ENCODE measurements at regions not wholly inside any gene's neighbourhood (a gene's known extent, or its start where the extent isn't known, plus 50 kb on each side); places are given as distances from the start of the nearest gene placed in this dataset.
A peak's percentile ranks its signal among the peaks of the same experiment; 100 is the strongest.

DNA sequence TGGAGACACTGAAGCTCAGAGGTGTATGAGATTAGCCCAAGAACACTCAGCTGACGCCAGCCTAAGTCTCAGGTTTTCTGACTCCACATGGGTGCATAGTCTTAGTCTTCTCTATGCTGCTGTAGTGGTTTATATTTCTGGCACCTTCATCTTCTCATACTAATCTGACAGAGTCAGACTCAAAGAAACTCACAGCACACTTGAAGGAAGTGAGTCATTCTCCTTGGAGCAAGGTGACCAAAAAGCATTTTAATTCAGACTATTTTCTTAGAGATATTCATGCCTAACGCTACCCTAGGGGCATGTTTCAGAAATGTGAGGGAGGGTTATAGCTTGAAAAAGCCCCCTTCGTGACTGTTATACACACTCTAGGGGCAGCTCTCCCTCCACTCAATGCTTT lies 775.3 kb upstream of the ARPP21 start (continued):
- TF ChIP-seq, protein P1, sequence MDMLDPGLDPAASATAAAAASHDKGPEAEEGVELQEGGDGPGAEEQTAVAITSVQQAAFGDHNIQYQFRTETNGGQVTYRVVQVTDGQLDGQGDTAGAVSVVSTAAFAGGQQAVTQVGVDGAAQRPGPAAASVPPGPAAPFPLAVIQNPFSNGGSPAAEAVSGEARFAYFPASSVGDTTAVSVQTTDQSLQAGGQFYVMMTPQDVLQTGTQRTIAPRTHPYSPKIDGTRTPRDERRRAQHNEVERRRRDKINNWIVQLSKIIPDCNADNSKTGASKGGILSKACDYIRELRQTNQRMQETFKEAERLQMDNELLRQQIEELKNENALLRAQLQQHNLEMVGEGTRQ (CRISPR knock-in tag; IDR thresholded peaks at IDR 0.05): no peak

DNA sequence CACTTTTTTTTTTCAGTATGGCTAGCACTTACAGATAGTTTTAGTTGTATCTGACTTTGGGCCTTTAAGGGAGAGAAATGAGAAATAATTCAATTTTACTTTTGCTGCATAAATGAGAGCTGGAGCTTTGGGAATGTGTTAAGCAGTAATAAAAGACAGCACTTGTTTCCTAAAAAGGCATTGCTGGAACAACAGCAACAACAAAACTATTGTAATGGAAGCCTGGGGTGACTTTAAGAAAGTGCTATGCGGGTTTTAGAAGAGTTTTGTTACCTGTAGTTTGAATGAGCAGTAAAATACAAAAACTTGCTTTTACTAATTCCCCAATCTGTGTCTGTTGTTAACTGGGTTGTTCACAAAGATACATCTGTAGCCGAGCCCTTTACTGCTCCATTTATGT lies 774.0 kb upstream of the ARPP21 start:
- TF ChIP-seq GTF2I (CRISPR knock-in tag; conservative IDR thresholded peaks at IDR 0.05) (no peak), ZNF423 (CRISPR knock-in tag; IDR thresholded peaks at IDR 0.05) (no peak), NFYB (CRISPR knock-in tag; conservative IDR thresholded peaks at IDR 0.05; ENCODE audit: low read depth) (no peak), SMAD3 (CRISPR knock-in tag; IDR thresholded peaks at IDR 0.05; ENCODE audit: borderline replicate concordance) (no peak)
- TF ChIP-seq, protein P2, sequence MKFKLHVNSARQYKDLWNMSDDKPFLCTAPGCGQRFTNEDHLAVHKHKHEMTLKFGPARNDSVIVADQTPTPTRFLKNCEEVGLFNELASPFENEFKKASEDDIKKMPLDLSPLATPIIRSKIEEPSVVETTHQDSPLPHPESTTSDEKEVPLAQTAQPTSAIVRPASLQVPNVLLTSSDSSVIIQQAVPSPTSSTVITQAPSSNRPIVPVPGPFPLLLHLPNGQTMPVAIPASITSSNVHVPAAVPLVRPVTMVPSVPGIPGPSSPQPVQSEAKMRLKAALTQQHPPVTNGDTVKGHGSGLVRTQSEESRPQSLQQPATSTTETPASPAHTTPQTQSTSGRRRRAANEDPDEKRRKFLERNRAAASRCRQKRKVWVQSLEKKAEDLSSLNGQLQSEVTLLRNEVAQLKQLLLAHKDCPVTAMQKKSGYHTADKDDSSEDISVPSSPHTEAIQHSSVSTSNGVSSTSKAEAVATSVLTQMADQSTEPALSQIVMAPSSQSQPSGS (CRISPR knock-in tag; IDR thresholded peaks at IDR 0.05; ENCODE audit: borderline replicate concordance, low read depth): no peak
- Mint-ChIP-seq H3K4me1 (peaks cover 28% of the 10 kb centered on the region), H3K36me3 (no peaks in the 10 kb centered on the region), H3K27ac (peak overlapping the region; percentile 39), H3K27me3 (ENCODE audit: low read depth) (no peaks in the 10 kb centered on the region), H3K4me3 (no peak overlapping the region), H3K9me3 (no peaks in the 10 kb centered on the region)
- POLR2A ChIA-PET: no interaction called here
- ATAC-seq (peak; percentile 57), DNase-seq (ENCODE audit: low spot score) (no peak)
- CTCF ChIA-PET: no interaction called here

DNA sequence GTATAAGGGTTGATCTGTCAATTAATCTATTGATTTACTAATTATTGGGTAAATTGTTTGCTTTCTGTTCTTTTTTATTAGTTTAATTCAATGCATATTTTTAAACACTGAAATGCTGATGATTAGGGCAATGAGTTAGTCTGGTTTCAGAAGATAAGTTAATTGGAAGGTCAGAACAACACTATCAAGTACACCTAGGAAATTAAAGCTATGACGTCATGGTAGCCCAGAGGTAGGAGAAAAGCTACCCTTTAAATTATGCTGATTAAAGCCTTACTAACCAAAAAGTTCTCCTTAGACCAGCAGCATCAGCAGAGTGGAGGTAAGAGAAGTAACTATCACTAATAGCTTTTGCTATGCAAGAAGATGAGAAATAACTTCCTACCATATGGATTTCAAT lies 770.4 kb upstream of the ARPP21 start:
- Mint-ChIP-seq H3K4me1 (peaks cover 26% of the 10 kb centered on the region), H3K4me3 (no peak overlapping the region), H3K36me3 (no peaks in the 10 kb centered on the region), H3K27ac (no peak overlapping the region), H3K9me3 (no peaks in the 10 kb centered on the region), H3K27me3 (ENCODE audit: low read depth) (no peaks in the 10 kb centered on the region)
- DNase-seq (ENCODE audit: low spot score) (no peak), ATAC-seq (no peak)
- POLR2A ChIA-PET: no interaction called here
- CTCF ChIA-PET: no interaction called here
- TF ChIP-seq, protein P3, sequence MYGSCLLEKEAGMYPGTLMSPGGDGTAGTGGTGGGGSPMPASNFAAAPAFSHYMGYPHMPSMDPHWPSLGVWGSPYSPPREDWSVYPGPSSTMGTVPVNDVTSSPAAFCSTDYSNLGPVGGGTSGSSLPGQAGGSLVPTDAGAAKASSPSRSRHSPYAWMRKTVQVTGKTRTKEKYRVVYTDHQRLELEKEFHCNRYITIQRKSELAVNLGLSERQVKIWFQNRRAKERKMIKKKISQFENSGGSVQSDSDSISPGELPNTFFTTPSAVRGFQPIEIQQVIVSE (CRISPR knock-in tag; IDR thresholded peaks at IDR 0.05; ENCODE audit: borderline replicate concordance): no peak
- TF ChIP-seq SMAD3 (CRISPR knock-in tag; IDR thresholded peaks at IDR 0.05; ENCODE audit: borderline replicate concordance): no peak
- TF ChIP-seq, protein P4, sequence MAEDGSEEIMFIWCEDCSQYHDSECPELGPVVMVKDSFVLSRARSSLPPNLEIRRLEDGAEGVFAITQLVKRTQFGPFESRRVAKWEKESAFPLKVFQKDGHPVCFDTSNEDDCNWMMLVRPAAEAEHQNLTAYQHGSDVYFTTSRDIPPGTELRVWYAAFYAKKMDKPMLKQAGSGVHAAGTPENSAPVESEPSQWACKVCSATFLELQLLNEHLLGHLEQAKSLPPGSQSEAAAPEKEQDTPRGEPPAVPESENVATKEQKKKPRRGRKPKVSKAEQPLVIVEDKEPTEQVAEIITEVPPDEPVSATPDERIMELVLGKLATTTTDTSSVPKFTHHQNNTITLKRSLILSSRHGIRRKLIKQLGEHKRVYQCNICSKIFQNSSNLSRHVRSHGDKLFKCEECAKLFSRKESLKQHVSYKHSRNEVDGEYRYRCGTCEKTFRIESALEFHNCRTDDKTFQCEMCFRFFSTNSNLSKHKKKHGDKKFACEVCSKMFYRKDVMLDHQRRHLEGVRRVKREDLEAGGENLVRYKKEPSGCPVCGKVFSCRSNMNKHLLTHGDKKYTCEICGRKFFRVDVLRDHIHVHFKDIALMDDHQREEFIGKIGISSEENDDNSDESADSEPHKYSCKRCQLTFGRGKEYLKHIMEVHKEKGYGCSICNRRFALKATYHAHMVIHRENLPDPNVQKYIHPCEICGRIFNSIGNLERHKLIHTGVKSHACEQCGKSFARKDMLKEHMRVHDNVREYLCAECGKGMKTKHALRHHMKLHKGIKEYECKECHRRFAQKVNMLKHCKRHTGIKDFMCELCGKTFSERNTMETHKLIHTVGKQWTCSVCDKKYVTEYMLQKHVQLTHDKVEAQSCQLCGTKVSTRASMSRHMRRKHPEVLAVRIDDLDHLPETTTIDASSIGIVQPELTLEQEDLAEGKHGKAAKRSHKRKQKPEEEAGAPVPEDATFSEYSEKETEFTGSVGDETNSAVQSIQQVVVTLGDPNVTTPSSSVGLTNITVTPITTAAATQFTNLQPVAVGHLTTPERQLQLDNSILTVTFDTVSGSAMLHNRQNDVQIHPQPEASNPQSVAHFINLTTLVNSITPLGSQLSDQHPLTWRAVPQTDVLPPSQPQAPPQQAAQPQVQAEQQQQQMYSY (CRISPR knock-in tag; IDR thresholded peaks at IDR 0.05): no peak
- TF ChIP-seq SP1 (CRISPR knock-in tag; conservative IDR thresholded peaks at IDR 0.05): no peak
- no peak for TF ChIP-seq ETV6 (CRISPR knock-in tag; IDR thresholded peaks at IDR 0.05)

DNA sequence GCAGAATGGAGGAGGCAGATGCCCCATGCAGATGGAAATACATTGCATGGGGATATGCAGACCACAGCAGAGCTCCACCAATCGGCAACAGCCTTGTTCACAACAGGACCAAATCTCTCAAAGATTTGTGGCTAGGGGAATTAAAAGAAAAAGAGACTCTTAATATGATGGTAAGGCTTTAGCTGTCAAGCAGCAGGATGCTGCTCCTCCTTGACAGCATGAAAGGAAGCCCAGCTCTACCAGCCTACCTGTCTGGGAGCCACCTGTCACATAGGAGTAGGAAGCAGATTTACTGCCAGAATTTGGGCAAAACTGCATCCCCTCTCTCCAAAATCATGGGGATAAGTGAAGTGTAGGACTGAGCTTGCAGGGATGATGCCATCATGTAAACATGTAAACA lies 769.6 kb upstream of the ARPP21 start:
- POLR2A ChIA-PET: no interaction called here
- CTCF ChIA-PET: interaction anchor here (0.6 to 0.7 kb wide), 2 partner anchors 31 to 722 kb away, joined by 3 read pairs; no protein-coding TSS in a partner anchor
- peaks cover 19% of the 10 kb centered on the region for H3K4me1 Mint-ChIP-seq
- TF ChIP-seq, protein P5, sequence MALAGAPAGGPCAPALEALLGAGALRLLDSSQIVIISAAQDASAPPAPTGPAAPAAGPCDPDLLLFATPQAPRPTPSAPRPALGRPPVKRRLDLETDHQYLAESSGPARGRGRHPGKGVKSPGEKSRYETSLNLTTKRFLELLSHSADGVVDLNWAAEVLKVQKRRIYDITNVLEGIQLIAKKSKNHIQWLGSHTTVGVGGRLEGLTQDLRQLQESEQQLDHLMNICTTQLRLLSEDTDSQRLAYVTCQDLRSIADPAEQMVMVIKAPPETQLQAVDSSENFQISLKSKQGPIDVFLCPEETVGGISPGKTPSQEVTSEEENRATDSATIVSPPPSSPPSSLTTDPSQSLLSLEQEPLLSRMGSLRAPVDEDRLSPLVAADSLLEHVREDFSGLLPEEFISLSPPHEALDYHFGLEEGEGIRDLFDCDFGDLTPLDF (CRISPR knock-in tag; IDR thresholded peaks at IDR 0.05): no peak
- no peak for TF ChIP-seq OVOL2 (CRISPR knock-in tag; IDR thresholded peaks at IDR 0.05; ENCODE audit: borderline replicate concordance)
- TF ChIP-seq, protein P6, sequence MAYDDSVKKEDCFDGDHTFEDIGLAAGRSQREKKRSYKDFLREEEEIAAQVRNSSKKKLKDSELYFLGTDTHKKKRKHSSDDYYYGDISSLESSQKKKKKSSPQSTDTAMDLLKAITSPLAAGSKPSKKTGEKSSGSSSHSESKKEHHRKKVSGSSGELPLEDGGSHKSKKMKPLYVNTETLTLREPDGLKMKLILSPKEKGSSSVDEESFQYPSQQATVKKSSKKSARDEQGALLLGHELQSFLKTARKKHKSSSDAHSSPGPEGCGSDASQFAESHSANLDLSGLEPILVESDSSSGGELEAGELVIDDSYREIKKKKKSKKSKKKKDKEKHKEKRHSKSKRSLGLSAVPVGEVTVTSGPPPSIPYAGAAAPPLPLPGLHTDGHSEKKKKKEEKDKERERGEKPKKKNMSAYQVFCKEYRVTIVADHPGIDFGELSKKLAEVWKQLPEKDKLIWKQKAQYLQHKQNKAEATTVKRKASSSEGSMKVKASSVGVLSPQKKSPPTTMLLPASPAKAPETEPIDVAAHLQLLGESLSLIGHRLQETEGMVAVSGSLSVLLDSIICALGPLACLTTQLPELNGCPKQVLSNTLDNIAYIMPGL (CRISPR knock-in tag; IDR thresholded peaks at IDR 0.05): no peak
- TF ChIP-seq, protein P7, sequence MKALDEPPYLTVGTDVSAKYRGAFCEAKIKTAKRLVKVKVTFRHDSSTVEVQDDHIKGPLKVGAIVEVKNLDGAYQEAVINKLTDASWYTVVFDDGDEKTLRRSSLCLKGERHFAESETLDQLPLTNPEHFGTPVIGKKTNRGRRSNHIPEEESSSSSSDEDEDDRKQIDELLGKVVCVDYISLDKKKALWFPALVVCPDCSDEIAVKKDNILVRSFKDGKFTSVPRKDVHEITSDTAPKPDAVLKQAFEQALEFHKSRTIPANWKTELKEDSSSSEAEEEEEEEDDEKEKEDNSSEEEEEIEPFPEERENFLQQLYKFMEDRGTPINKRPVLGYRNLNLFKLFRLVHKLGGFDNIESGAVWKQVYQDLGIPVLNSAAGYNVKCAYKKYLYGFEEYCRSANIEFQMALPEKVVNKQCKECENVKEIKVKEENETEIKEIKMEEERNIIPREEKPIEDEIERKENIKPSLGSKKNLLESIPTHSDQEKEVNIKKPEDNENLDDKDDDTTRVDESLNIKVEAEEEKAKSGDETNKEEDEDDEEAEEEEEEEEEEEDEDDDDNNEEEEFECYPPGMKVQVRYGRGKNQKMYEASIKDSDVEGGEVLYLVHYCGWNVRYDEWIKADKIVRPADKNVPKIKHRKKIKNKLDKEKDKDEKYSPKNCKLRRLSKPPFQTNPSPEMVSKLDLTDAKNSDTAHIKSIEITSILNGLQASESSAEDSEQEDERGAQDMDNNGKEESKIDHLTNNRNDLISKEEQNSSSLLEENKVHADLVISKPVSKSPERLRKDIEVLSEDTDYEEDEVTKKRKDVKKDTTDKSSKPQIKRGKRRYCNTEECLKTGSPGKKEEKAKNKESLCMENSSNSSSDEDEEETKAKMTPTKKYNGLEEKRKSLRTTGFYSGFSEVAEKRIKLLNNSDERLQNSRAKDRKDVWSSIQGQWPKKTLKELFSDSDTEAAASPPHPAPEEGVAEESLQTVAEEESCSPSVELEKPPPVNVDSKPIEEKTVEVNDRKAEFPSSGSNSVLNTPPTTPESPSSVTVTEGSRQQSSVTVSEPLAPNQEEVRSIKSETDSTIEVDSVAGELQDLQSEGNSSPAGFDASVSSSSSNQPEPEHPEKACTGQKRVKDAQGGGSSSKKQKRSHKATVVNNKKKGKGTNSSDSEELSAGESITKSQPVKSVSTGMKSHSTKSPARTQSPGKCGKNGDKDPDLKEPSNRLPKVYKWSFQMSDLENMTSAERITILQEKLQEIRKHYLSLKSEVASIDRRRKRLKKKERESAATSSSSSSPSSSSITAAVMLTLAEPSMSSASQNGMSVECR (CRISPR knock-in tag; IDR thresholded peaks at IDR 0.05; ENCODE audit: borderline replicate concordance): no peak

More for the DNA sequence above, 769.6 kb upstream of the ARPP21 start:
- DNase-seq (ENCODE audit: low spot score) (no peak), ATAC-seq (no peak; the same call in 1 of the 2 replicates)
- Mint-ChIP-seq H3K9me3 (no peaks in the 10 kb centered on the region), H3K36me3 (no peaks in the 10 kb centered on the region), H3K27ac (no peak overlapping the region), H3K27me3 (ENCODE audit: low read depth) (no peaks in the 10 kb centered on the region), H3K4me3 (no peak overlapping the region)

Measured in WTC11 (cell line).